Activated T-helper 17 cell treated with anti-CD3 and anti-CD28 coated beads, Interleukin-2, amount 50 U/mL, for 72 hours (primary cell): ENCODE measurements at regions not wholly inside any gene's neighbourhood (a gene's known extent, or its start where the extent isn't known, plus 50 kb on each side); places are given as distances from the start of the nearest gene placed in this dataset.

ENCODE experiments used
- ATAC-seq: fragments of 150-1000 bp; cut with Tn5 transposase; replicated peaks from 2 replicates; pipeline ENCODE4 v1.10.0; 2021; ENCODE audit warnings: mild to moderate bottlenecking, moderate library complexity
- H3K27ac Mint-ChIP-seq: one replicate; pipeline ENCODE4 v1.8.0; 2022; ENCODE audit warnings: mixed read lengths
- H3K27me3 Mint-ChIP-seq: one replicate; pipeline ENCODE4 v1.8.0; 2022; ENCODE audit warnings: mixed read lengths
- H3K36me3 Mint-ChIP-seq: one replicate; pipeline ENCODE4 v1.8.0; 2022; ENCODE audit warnings: low read depth, mild to moderate bottlenecking, mixed read lengths
- H3K4me1 Mint-ChIP-seq: one replicate; pipeline ENCODE4 v1.8.0; 2022; ENCODE audit warnings: mixed read lengths
- H3K4me3 Mint-ChIP-seq: one replicate; pipeline ENCODE4 v1.8.0; 2022; ENCODE audit warnings: mild to moderate bottlenecking, mixed read lengths
- H3K9me3 Mint-ChIP-seq: one replicate; pipeline ENCODE4 v1.8.0; 2022; ENCODE audit warnings: mixed read lengths

GRCh38 chr1:222081859-222082258, 340.0 kb upstream of the DUSP10 start:
- Mint-ChIP-seq H3K4me1 (no peaks in the 10 kb centered on the region), H3K4me3 (no peak overlapping the region), H3K36me3 (no peaks in the 10 kb centered on the region), H3K27ac (no peak overlapping the region), H3K9me3 (peaks cover 4% of the 10 kb centered on the region), H3K27me3 (peaks cover 10% of the 10 kb centered on the region)
- ATAC-seq, result no peak

GRCh38 chr1:222079566-222079965, 337.7 kb upstream of the DUSP10 start:
- H3K4me3 Mint-ChIP-seq, result no peak overlapping the region
- H3K27ac Mint-ChIP-seq, result no peak overlapping the region
- no peaks in the 10 kb centered on the region for H3K9me3 Mint-ChIP-seq
- peaks cover 3% of the 10 kb centered on the region for H3K27me3 Mint-ChIP-seq
- H3K36me3 Mint-ChIP-seq, result no peaks in the 10 kb centered on the region
- H3K4me1 Mint-ChIP-seq, result no peaks in the 10 kb centered on the region
- ATAC-seq, result no peak

GRCh38 chr1:222077206-222077605, 335.3 kb upstream of the DUSP10 start:
- no peaks in the 10 kb centered on the region for H3K9me3 Mint-ChIP-seq
- no peak for ATAC-seq
- H3K4me3 Mint-ChIP-seq, result no peak overlapping the region
- H3K27ac Mint-ChIP-seq, result no peak overlapping the region
- no peaks in the 10 kb centered on the region for H3K4me1 Mint-ChIP-seq
- peaks cover 3% of the 10 kb centered on the region for H3K27me3 Mint-ChIP-seq
- no peaks in the 10 kb centered on the region for H3K36me3 Mint-ChIP-seq

GRCh38 chr1:222074317-222074716, 332.4 kb upstream of the DUSP10 start:
- Mint-ChIP-seq H3K4me1 (no peaks in the 10 kb centered on the region), H3K36me3 (no peaks in the 10 kb centered on the region), H3K4me3 (no peak overlapping the region), H3K27ac (no peak overlapping the region), H3K9me3 (no peaks in the 10 kb centered on the region), H3K27me3 (no peaks in the 10 kb centered on the region)
- no peak for ATAC-seq

- H3K27ac Mint-ChIP-seq, result no peak overlapping the region
- no peak overlapping the region for H3K4me3 Mint-ChIP-seq
- no peak for ATAC-seq
- no peaks in the 10 kb centered on the region for H3K36me3 Mint-ChIP-seq
- no peaks in the 10 kb centered on the region for H3K9me3 Mint-ChIP-seq
- H3K27me3 Mint-ChIP-seq, result no peaks in the 10 kb centered on the region
- no peaks in the 10 kb centered on the region for H3K4me1 Mint-ChIP-seq
Measured at GRCh38 chr1:222073307-222073995, 331.6 kb upstream of the DUSP10 start.

- Mint-ChIP-seq H3K4me1 (no peaks in the 10 kb centered on the region), H3K9me3 (no peaks in the 10 kb centered on the region), H3K27me3 (no peaks in the 10 kb centered on the region), H3K36me3 (no peaks in the 10 kb centered on the region), H3K4me3 (no peak overlapping the region), H3K27ac (no peak overlapping the region)
- no peak for ATAC-seq
Measured at GRCh38 chr1:222071387-222071786, 329.5 kb upstream of the DUSP10 start.

GRCh38 chr1:222068937-222069336, 327.0 kb upstream of the DUSP10 start:
- Mint-ChIP-seq H3K4me1 (no peaks in the 10 kb centered on the region), H3K27me3 (no peaks in the 10 kb centered on the region), H3K36me3 (no peaks in the 10 kb centered on the region), H3K9me3 (peaks cover 6% of the 10 kb centered on the region), H3K27ac (no peak overlapping the region), H3K4me3 (no peak overlapping the region)
- ATAC-seq, result no peak

- H3K27me3 Mint-ChIP-seq, result no peaks in the 10 kb centered on the region
- no peaks in the 10 kb centered on the region for H3K36me3 Mint-ChIP-seq
- peaks cover 7% of the 10 kb centered on the region for H3K9me3 Mint-ChIP-seq
- H3K4me1 Mint-ChIP-seq, result no peaks in the 10 kb centered on the region
- ATAC-seq, result no peak
- H3K4me3 Mint-ChIP-seq, result no peak overlapping the region
- H3K27ac Mint-ChIP-seq, result no peak overlapping the region
Measured at GRCh38 chr1:222068101-222068500, 326.2 kb upstream of the DUSP10 start.

GRCh38 chr1:222066539-222066938, 324.6 kb upstream of the DUSP10 start:
- Mint-ChIP-seq H3K9me3 (peaks cover 7% of the 10 kb centered on the region), H3K4me1 (no peaks in the 10 kb centered on the region), H3K27ac (no peak overlapping the region), H3K36me3 (no peaks in the 10 kb centered on the region), H3K27me3 (no peaks in the 10 kb centered on the region), H3K4me3 (no peak overlapping the region)
- ATAC-seq, result no peak

GRCh38 chr1:222065234-222065633, 323.3 kb upstream of the DUSP10 start:
- Mint-ChIP-seq H3K36me3 (no peaks in the 10 kb centered on the region), H3K4me1 (no peaks in the 10 kb centered on the region), H3K27ac (no peak overlapping the region), H3K4me3 (no peak overlapping the region), H3K27me3 (no peaks in the 10 kb centered on the region), H3K9me3 (peaks cover 7% of the 10 kb centered on the region)
- no peak for ATAC-seq

GRCh38 chr1:222064388-222065211, 322.7 kb upstream of the DUSP10 start:
- ATAC-seq, result no peak

GRCh38 chr1:222062640-222063039, 320.8 kb upstream of the DUSP10 start:
- ATAC-seq, result no peak
- peaks cover 7% of the 10 kb centered on the region for H3K9me3 Mint-ChIP-seq
- no peak overlapping the region for H3K4me3 Mint-ChIP-seq
- no peaks in the 10 kb centered on the region for H3K4me1 Mint-ChIP-seq
- no peak overlapping the region for H3K27ac Mint-ChIP-seq
- H3K36me3 Mint-ChIP-seq, result no peaks in the 10 kb centered on the region
- no peaks in the 10 kb centered on the region for H3K27me3 Mint-ChIP-seq

More at GRCh38 chr1:222064388-222065211, 322.7 kb upstream of the DUSP10 start:
- Mint-ChIP-seq H3K36me3 (no peaks in the 10 kb centered on the region), H3K4me1 (no peaks in the 10 kb centered on the region), H3K27ac (no peak overlapping the region), H3K4me3 (no peak overlapping the region), H3K27me3 (no peaks in the 10 kb centered on the region), H3K9me3 (peaks cover 7% of the 10 kb centered on the region)

GRCh38 chr1:222061711-222062359, 319.9 kb upstream of the DUSP10 start:
- Mint-ChIP-seq H3K9me3 (peaks cover 7% of the 10 kb centered on the region), H3K4me1 (no peaks in the 10 kb centered on the region), H3K27ac (no peak overlapping the region), H3K36me3 (no peaks in the 10 kb centered on the region), H3K27me3 (no peaks in the 10 kb centered on the region), H3K4me3 (no peak overlapping the region)
- no peak for ATAC-seq

- no peak for ATAC-seq
- no peaks in the 10 kb centered on the region for H3K36me3 Mint-ChIP-seq
- H3K4me1 Mint-ChIP-seq, result no peaks in the 10 kb centered on the region
- no peak overlapping the region for H3K4me3 Mint-ChIP-seq
- no peaks in the 10 kb centered on the region for H3K27me3 Mint-ChIP-seq
- H3K9me3 Mint-ChIP-seq, result peaks cover 7% of the 10 kb centered on the region
- H3K27ac Mint-ChIP-seq, result no peak overlapping the region
Measured at GRCh38 chr1:222060210-222060916, 318.5 kb upstream of the DUSP10 start.
